PC-9 (cell line): ENCODE measurements at regions not wholly inside any gene's neighbourhood (a gene's known extent, or its start where the extent isn't known, plus 50 kb on each side); places are given as distances from the start of the nearest gene placed in this dataset.

ENCODE experiments used
- EZH2 ChIP-seq: fragments of 200-600 bp; sonication (generic); IDR thresholded peaks from 2 replicates; pipeline ENCODE4 v1.8.0; 2017; ENCODE audit warnings: antibody characterized with exemption, low read depth
- TF ChIP-seq, protein P1 (sequence below): fragments of 200-600 bp; sonication (generic); conservative IDR thresholded peaks from 2 replicates; pipeline ENCODE4 v1.6.1; 2017; ENCODE audit warnings: mixed run types, antibody characterized with exemption, mild to moderate bottlenecking, moderate library complexity

DNA sequence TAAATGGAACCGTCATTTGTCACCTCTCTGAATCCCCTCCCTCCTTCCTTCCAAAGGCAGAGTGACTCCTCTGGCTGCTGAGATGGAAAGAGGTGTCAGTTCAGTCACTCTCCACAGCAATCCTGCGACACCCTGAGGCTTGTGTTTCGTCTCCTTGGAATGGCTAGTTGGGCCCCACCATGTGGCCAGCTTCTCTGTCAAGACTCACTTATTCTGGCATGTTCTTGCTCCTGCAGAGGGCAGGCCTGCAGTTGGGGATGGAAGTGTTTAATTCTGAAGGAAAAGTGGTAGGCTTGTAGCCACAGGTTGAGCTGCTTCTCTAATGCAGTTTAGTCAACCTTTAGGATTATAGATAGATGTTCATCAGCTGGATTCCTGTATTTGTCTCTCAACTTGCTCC lies 149.6 kb downstream of the LMO4 start:
- TF ChIP-seq, protein P1, sequence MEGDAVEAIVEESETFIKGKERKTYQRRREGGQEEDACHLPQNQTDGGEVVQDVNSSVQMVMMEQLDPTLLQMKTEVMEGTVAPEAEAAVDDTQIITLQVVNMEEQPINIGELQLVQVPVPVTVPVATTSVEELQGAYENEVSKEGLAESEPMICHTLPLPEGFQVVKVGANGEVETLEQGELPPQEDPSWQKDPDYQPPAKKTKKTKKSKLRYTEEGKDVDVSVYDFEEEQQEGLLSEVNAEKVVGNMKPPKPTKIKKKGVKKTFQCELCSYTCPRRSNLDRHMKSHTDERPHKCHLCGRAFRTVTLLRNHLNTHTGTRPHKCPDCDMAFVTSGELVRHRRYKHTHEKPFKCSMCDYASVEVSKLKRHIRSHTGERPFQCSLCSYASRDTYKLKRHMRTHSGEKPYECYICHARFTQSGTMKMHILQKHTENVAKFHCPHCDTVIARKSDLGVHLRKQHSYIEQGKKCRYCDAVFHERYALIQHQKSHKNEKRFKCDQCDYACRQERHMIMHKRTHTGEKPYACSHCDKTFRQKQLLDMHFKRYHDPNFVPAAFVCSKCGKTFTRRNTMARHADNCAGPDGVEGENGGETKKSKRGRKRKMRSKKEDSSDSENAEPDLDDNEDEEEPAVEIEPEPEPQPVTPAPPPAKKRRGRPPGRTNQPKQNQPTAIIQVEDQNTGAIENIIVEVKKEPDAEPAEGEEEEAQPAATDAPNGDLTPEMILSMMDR, result no peak
- TF ChIP-seq EZH2, result no peak
